ENCODE measurements at regions not wholly inside any gene's neighbourhood (a gene's known extent, or its start where the extent isn't known, plus 50 kb on each side); places are given as distances from the start of the nearest gene placed in this dataset.

DNA sequence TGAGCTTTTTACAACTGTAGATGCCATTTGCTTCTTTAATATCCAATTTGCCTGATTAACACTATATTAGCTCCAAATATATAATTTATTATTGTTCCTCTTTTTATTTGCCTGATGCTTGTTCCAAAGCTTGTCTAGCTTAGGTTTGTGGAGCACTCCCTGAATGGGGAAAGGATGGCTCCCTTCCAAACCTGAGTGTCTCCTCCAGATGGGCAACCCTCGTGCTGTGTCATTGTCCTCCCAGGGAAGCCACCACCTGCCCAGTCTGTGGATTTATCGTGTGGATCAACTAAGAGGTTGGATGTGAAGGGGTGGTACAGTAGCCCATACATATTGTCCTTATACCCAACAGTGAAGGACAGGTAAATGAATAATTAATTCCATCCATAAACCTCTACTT is 404.9 kb downstream of the CDK5RAP2 start:
- no peaks in the 10 kb centered on the region for H3K4me1 ChIP-seq
- H3K9me3 ChIP-seq (ENCODE audit: control insufficient read depth, low read length) = no peaks in the 10 kb centered on the region
- TF ChIP-seq, protein P1, sequence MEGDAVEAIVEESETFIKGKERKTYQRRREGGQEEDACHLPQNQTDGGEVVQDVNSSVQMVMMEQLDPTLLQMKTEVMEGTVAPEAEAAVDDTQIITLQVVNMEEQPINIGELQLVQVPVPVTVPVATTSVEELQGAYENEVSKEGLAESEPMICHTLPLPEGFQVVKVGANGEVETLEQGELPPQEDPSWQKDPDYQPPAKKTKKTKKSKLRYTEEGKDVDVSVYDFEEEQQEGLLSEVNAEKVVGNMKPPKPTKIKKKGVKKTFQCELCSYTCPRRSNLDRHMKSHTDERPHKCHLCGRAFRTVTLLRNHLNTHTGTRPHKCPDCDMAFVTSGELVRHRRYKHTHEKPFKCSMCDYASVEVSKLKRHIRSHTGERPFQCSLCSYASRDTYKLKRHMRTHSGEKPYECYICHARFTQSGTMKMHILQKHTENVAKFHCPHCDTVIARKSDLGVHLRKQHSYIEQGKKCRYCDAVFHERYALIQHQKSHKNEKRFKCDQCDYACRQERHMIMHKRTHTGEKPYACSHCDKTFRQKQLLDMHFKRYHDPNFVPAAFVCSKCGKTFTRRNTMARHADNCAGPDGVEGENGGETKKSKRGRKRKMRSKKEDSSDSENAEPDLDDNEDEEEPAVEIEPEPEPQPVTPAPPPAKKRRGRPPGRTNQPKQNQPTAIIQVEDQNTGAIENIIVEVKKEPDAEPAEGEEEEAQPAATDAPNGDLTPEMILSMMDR (IDR thresholded peaks at IDR 0.05) = no peak
- no peak overlapping the region for H3K27ac ChIP-seq
- H3K4me3 ChIP-seq (ENCODE audit: low read depth, low read length) = no peak overlapping the region
- H3K4me2 ChIP-seq (ENCODE audit: low read length) = no peak overlapping the region
- H3K36me3 ChIP-seq (ENCODE audit: control insufficient read depth, insufficient read depth, low read length) = no peaks in the 10 kb centered on the region
- H2AFZ ChIP-seq = no peak overlapping the region
- no peak overlapping the region for H3K9ac ChIP-seq
- no peaks in the 10 kb centered on the region for H3K27me3 ChIP-seq (ENCODE audit: control insufficient read depth, insufficient read depth, low read length)
- H3K79me2 ChIP-seq = no peaks in the 10 kb centered on the region

DNA sequence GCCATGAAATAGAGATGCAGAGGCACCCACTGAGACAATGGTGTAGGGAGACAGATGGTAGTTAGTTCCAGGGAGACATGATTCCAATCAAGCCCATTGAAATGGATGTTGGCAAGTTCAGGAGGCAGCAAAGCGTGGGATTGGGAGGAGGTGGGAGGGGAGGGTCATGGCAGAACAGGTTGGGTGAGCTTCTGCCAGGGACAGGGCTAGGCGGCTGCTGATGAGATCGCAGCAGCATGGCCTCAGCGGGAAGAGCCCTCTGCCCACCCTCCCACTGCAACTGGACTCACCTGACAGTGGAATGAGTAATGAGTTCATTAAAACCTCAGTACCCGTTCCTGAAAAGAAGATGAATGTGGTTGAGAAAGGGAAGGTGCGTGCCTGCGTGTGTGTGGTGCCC is 418.2 kb downstream of the CDK5RAP2 start:
- Histone ChIP-seq H3K36me3 (ENCODE audit: control insufficient read depth, insufficient read depth, low read length) (no peaks in the 10 kb centered on the region), H3K79me2 (no peaks in the 10 kb centered on the region), H3K27ac (no peak overlapping the region), H3K27me3 (ENCODE audit: control insufficient read depth, insufficient read depth, low read length) (no peaks in the 10 kb centered on the region), H2AFZ (no peak overlapping the region), H3K4me3 (ENCODE audit: low read depth, low read length) (no peak overlapping the region), H3K4me1 (no peaks in the 10 kb centered on the region), H3K9me3 (ENCODE audit: control insufficient read depth, low read length) (no peaks in the 10 kb centered on the region), H3K4me2 (ENCODE audit: low read length) (no peak overlapping the region), H3K9ac (no peak overlapping the region)
- TF ChIP-seq, protein P1 (IDR thresholded peaks at IDR 0.05) = no peak

DNA sequence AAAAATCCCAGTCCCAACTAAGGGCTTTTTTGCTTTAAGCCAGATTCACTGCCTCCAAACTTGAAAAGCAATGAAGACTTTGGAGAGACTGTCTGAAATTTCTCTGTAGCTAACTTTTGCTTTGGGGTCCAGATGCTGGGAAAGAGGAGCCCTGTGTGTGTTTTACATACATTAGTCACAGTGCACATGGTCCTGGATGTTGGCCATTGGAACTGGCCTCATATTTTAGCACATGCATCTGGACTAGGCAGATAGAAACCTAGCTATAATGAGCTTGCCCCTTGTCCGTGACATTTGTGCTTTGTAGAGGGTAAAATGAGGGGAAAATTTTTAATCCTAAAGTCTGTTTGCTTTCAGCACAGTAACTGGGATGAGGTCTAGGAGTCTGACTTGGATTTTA is 421.7 kb downstream of the CDK5RAP2 start:
- Histone ChIP-seq H3K9me3 (ENCODE audit: control insufficient read depth, low read length) (no peaks in the 10 kb centered on the region), H3K9ac (no peak overlapping the region), H3K27ac (no peak overlapping the region), H3K79me2 (no peaks in the 10 kb centered on the region), H2AFZ (no peak overlapping the region), H3K4me1 (no peaks in the 10 kb centered on the region), H3K4me2 (ENCODE audit: low read length) (no peak overlapping the region), H3K36me3 (ENCODE audit: control insufficient read depth, insufficient read depth, low read length) (no peaks in the 10 kb centered on the region), H3K4me3 (ENCODE audit: low read depth, low read length) (no peak overlapping the region), H3K27me3 (ENCODE audit: control insufficient read depth, insufficient read depth, low read length) (no peaks in the 10 kb centered on the region)
- TF ChIP-seq, protein P1 (IDR thresholded peaks at IDR 0.05) = no peak

DNA sequence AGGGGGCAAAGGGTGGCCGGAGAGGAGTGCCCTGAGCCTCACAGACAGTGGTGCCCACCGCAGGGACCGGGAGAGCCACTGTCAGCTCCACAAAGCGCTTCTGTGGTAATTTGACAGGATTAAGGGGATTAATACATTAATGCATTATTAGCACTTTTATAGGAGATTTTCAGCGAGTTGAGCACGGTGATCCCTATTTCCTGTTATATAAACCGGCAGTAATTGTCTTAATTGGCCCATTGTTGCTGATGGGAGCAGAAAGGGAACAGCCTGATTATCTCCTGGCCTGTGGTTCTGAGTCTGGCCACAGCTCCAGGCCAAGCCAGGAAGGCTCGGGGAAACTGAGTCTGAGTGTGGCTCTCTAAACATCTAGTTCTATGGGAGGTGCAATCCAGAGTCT is 423.6 kb downstream of the CDK5RAP2 start:
- Histone ChIP-seq H3K4me1 (no peaks in the 10 kb centered on the region), H3K9me3 (ENCODE audit: control insufficient read depth, low read length) (no peaks in the 10 kb centered on the region), H3K4me3 (ENCODE audit: low read depth, low read length) (no peak overlapping the region), H3K36me3 (ENCODE audit: control insufficient read depth, insufficient read depth, low read length) (no peaks in the 10 kb centered on the region), H3K4me2 (ENCODE audit: low read length) (no peak overlapping the region), H2AFZ (no peak overlapping the region), H3K27me3 (ENCODE audit: control insufficient read depth, insufficient read depth, low read length) (no peaks in the 10 kb centered on the region), H3K27ac (no peak overlapping the region), H3K9ac (no peak overlapping the region), H3K79me2 (no peaks in the 10 kb centered on the region)
- TF ChIP-seq, protein P1 (IDR thresholded peaks at IDR 0.05) = no peak

DNA sequence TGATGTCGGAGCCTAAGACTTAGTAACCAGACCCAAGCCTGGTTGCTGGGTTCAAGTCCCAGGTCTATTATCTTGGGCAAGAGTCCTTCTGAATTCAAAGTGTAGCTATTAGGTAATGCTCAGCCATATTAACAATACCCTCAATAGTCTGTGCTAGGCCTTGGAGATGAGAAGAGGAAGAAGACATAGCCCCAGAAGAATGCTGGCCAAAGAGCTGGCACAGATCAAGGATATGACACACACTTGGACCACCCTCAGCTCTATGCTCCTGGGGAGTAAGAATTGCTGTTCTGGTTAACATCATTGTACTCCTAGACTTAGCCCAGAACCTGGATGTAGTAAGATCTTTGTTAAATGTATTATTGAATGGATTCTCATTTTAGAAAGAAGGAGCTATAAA is 426.7 kb downstream of the CDK5RAP2 start:
- Histone ChIP-seq H3K27ac (no peak overlapping the region), H3K4me1 (no peaks in the 10 kb centered on the region), H3K4me2 (ENCODE audit: low read length) (no peak overlapping the region), H3K4me3 (ENCODE audit: low read depth, low read length) (no peak overlapping the region), H2AFZ (no peak overlapping the region), H3K9ac (no peak overlapping the region), H3K27me3 (ENCODE audit: control insufficient read depth, insufficient read depth, low read length) (no peaks in the 10 kb centered on the region), H3K79me2 (no peaks in the 10 kb centered on the region), H3K36me3 (ENCODE audit: control insufficient read depth, insufficient read depth, low read length) (no peaks in the 10 kb centered on the region), H3K9me3 (ENCODE audit: control insufficient read depth, low read length) (no peaks in the 10 kb centered on the region)
- TF ChIP-seq, protein P1 (IDR thresholded peaks at IDR 0.05) = no peak
